ENCODE measurements at regions not wholly inside any gene's neighbourhood (a gene's known extent, or its start where the extent isn't known, plus 50 kb on each side); places are given as distances from the start of the nearest gene placed in this dataset.

DNA sequence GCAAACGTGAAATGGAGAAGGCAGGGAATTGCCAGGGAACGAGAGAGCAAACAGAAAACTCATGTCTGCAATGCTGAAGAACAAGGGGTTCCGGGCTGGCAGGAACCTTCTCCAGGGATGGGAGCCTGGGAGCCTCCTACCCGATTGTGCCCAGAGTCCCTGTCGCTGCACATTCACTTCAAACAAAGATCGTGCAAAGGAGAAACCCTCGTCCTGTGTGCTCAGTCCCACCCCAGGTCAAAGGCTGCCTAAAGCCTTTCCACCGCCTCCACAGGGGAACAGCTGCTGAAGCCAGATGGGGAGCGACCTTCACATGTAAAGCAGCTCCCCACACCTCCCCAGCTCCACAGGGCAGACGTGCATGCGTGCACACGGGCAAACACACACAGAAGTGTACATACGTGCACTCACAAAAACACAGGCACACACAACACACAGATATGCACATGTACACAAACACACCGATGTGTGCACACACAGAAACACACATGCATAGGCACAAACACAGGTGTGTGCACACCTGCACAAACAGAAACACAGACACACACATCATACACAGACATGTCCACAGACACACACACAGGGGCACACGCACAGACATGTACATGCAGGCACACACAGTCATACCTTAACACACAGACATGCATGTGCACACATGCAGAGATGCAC lies 460.1 kb upstream of the SALL3 start:
- DNase-seq = no peak

- no peak for DNase-seq
These were observed 458.5 kb upstream of the SALL3 start for GRCh38 chr18:78521136-78521535.

DNA sequence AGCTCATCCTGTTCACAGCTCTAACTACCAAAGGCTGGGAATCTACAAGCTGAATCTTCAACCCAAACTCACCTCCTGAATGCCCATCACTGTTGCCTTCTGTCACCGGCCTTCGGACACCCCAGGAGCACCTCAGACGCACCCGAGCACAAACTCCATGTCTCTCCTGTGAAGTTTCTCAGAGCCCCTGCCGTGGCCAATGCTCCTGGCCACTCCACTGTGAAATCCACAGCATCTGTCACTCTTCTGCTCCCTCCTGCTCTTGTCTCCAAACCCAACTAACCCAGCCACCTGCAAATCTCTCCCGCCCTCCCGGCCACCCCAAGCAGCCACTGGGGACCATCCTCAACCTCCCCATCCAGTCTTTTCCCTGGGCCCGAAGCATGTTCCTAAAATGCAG lies 457.9 kb upstream of the SALL3 start:
- no peak for DNase-seq

DNA sequence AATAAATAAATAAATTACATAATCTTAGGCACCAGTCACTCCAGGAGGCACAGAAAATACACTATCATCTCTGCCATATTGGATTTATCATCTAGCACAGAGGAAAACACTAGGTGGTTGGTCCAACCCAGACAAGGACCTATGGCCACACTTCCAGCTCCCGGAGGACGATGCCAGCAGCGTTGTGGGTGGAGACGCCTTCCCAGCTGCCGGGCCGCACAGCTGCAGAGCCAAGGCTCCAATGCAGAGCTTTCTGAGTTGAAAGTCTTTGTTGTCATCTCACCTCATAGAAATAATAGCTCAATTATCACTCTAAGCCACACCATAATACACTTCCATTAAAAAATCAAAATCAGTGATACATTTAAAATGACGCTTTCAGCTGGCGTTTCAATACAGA lies 457.1 kb upstream of the SALL3 start:
- DNase-seq = no peak

DNA sequence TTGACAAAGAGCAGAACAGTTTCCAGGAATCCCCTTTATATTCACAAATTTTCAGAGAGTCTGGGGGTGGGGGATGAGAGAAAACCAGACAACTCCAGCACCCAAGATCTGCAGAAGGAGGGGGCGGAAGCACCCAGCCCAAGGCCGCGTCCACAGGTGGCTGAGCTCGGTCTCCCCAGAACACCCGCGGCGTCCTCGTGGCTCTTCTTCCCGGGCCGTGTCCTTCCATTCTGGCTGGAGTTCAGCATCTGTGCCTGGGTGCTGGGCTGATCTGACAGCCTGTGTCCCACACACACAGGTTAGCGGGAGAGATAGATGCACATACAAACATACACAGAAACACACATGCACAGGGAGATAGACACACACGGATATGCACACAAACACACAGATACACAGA lies 455.8 kb upstream of the SALL3 start:
- DNase-seq = no peak

DNA sequence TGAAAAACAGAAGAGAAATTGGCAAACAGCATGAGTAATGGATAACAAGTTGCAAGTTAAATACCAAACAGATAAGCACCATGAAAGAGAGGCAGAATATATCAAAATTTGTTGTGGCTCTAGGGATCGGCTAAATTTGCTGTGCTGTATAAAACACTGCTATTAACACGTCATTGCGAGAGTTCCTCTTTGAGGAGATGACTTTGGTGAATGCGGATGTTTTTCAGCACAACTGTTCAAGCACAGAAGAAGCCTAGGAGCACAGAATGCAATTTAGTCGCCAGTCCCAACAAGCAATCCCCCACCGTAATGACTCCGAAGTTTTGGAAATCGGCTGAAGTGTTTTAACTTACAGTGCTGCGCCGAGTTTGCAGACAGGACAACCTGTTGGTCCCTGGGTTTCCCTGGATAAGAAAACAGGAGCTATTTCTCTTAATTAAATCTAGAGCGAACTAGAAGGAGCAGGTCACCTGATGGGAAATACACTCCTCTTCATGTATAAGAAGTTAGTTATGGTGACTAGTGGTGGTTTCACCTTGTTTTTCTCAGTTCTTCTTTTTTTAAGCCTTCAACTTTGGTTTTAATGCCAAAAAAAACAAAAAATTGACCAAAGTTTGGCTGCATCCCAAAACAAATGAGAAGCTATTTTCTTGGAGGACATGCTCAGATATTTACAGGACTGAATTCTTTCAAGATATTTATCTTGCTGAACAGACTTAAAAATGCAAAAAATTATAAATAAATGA lies 454.1 kb upstream of the SALL3 start:
- no peak for DNase-seq

- DNase-seq = no peak
These were observed 453.3 kb upstream of the SALL3 start for GRCh38 chr18:78526275-78526674.

- no peak for DNase-seq
These were observed 452.5 kb upstream of the SALL3 start for GRCh38 chr18:78526923-78527711.

DNA sequence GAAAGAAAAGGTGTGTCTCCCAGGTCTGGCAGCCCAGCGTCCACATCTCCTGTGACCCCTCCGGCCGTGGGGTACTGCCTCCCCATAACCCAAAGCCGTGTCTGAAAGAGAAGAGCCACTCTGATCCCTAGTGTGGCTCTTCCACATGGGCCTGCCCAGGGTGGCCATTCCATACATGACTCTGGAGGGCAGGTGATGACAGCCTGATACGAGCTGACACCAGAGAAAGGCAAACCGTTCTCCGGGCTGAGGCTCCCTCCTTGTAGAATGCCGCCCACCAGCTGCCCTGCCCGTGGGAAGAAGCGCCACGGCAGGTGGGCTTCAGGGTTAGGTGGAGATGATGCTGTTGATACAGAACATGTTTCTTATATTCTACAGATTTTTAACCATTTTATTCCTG lies 451.6 kb upstream of the SALL3 start:
- DNase-seq = no peak

- peak; percentile 76 for DNase-seq
These were observed 451.0 kb upstream of the SALL3 start for GRCh38 chr18:78528411-78529258.

DNA sequence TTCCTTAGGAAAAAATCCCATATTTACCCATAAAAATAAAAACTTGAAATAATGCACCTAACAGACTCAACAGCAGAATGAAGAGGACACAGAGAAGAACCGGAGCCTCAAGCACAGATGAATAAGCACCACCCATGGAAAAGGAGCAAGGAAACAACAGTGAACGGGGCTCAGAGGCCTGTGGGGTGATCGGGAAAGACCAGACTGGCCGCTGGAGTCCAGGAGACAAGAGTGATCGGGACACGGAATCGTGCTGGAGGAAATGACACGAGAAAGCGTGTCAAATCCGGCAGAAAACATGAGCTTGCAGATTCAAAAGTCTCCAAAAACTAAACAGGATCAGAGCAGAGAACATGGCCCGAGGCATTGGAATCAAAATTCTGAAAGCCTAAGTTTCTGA lies 448.0 kb upstream of the SALL3 start:
- no peak for DNase-seq

- DNase-seq = no peak
These were observed 440.8 kb upstream of the SALL3 start for GRCh38 chr18:78538669-78539440.

DNA sequence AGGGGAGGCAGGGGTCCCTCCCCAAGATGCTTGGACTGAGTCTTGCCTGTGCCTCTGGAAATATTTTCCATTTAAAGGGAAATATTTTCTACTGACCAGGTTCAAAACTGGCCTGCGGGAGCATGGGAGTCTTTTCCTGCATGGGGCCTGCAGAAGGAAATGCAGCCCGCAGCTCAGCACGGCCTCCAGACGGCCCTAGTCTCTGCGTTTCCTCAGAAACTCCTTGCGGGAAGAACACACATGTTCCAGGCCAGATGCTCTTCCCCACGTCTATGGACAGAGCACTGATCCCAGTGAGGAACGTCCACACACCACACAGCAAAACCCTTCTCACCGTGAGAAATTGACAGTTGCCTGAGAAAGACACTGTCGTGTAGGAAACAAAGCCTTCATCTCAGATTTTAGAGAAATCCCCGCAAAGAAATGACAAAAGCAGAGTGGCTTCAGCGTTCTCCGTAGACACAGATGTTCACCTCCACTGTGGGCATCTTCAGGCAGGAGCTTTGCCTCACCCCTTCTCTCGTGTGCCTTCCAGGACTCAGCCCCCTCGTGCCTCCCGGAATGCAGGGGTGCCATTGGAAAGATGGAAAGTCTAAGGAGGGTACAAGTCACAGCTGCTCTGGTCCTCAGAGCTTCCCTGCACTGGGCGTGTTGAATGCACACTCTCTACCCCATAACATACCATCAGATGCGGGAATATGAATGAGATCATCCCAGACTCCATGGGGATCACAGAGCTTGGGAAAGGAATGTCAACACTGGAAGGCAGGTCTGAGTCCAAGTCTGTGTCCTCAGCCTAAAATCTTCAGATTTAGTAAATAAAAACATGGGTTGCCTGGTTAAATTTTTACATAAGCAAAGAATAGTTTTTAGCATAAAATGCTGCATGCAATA lies 438.7 kb upstream of the SALL3 start:
- DNase-seq = no peak

GRCh38 chr18:78542204-78542603 lies 437.4 kb upstream of the SALL3 start:
- DNase-seq = no peak

DNA sequence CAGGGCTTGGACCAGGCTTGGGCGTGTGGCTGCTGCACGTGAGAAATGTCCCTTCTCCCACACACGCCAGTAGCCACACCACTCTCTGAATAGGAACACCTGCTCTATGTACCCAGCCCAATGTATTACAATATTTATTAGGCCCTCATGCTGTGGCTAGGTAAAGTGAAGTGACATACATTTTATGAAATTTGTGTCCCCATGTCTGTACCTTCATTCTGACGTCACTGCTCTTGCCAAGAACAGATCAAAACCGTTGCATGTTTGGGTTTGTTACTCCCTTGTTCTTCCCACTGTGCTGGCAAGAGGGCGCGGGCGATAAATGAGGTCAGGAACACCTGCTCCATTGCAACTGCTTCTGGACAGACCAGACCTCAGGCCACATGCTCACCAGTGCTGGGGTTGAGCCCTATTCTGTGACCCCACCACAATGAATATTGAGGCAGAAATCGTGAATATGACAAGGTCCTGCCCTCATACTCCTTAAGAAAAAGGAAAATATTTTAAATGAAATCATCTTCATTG lies 436.4 kb upstream of the SALL3 start:
- no peak for DNase-seq

DNA sequence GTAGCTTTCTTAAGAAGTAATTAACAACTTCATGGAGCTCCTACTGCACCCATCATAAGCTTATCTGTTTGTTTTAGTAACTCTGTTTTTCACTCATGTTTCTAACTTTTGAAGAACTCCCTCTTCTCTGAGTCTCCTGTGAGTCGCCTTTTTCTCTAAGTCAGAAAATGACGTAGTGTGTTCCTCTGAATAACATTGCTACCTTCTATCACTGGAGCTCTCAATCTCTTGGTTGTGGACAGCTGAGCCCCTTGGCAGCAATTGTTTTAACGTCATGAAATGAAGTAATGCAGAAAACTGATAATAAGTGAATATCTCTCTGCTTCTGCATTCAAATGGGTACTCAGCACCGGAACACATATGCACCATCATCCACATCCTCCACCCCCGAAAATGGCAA lies 433.3 kb upstream of the SALL3 start:
- no peak for DNase-seq

DNA sequence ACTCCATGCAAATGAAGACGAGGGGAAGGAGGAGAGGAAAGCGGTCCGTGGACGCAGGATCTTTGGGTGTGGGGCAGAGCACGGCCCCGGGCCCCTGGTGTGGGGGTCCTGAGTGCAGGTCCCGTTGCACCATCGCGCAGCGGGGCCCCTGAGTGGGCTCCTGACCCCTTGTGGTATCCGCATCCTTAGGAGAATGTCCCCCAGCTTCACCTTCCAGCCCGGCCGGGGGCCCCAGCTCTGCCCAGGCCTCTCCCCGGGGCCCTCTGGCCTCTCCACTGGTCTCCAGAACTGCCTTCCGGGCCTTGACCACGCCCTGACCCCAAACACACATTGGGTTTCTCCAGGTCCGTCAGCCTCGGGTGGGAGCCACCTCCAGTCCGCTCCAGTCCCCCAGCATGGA lies 431.8 kb upstream of the SALL3 start:
- no peak for DNase-seq

GRCh38 chr18:78548261-78549058 lies 431.2 kb upstream of the SALL3 start:
- no peak for DNase-seq

GRCh38 chr18:78549971-78550370 lies 429.6 kb upstream of the SALL3 start:
- no peak for DNase-seq

Data from DMS153 (cell line).